ENCODE measurements at regions not wholly inside any gene's neighbourhood (a gene's known extent, or its start where the extent isn't known, plus 50 kb on each side); places are given as distances from the start of the nearest gene placed in this dataset.
A peak's percentile ranks its signal among the peaks of the same experiment; 100 is the strongest.

DNA sequence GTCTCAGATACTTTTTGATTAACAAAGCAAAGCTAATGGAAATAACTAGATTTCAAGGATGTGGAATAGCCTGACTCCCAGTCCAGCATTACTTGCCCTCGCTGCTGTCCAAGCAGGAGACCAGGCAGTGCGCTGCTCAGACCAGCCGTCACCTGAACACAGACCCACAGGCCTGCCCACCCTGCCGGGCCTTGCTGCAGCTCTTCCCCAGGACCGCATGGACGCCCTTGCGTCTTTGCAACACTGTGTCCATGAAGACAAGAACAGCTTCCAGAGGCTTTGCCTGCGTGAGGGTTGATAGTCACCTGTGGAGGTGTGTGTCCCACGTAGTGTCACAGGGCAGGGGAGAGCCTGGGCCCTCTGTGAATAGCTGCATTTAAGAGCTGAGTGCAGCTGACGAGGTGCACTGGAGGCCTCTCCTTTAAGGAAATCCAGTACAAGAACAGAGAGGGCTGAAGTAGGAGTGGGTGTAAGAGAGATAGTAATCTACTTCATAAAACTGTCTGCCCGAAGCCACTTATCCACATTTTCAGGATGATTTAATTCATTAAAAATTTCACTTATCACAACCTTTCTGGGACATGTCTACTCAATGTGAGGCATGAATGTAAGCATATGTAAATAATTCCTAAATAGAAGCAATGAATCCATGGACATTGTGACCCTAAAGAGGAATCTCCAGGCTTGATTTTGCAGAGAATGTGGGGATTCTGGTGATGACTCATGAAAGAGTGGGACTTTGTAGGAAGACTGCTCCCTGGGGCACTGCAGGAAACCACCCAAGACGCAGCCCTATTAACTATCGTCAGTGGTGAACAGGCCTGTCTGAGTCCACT lies 176.2 kb upstream of the RAB4A start:
- Histone ChIP-seq H2AFZ (no peak overlapping the region), H4K20me1 (ENCODE audit: insufficient read depth, poor library complexity, severe bottlenecking) (no peaks in the 10 kb centered on the region), H3K4me1 (ENCODE audit: insufficient read depth) (peaks cover 31% of the 10 kb centered on the region), H3K27ac (peak overlapping the region; percentile 73), H3K79me2 (no peaks in the 10 kb centered on the region), H3K9me2 (replicated peaks; ENCODE audit: insufficient read depth) (no peaks in the 10 kb centered on the region), H3K4me3 (no peak overlapping the region), H3K36me3 (replicated peaks; ENCODE audit: insufficient read depth, low read depth) (no peaks in the 10 kb centered on the region), H3K4me2 (peak overlapping the region; percentile 5), H3K27me3 (no peaks in the 10 kb centered on the region), H3K9me3 (ENCODE audit: low read depth) (no peaks in the 10 kb centered on the region)
- peak; percentile 58 for DNase-seq (ENCODE audit: low spot score)
- 63% methylated on average over 13 of the region's 13 CpGs for WGBS (ENCODE audit: low lambda C conversion rate, missing lambda C conversion rate)
- TF ChIP-seq EZH2phosphoT487 (IDR thresholded peaks at IDR 0.05; ENCODE audit: low read depth, severe bottlenecking, unreplicated experiment) (no peak), CTCF (IDR thresholded peaks at IDR 0.05; ENCODE audit: poor library complexity) (no peak), EZH2 (IDR thresholded peaks at IDR 0.05; ENCODE audit: borderline replicate concordance) (no peak)

DNA sequence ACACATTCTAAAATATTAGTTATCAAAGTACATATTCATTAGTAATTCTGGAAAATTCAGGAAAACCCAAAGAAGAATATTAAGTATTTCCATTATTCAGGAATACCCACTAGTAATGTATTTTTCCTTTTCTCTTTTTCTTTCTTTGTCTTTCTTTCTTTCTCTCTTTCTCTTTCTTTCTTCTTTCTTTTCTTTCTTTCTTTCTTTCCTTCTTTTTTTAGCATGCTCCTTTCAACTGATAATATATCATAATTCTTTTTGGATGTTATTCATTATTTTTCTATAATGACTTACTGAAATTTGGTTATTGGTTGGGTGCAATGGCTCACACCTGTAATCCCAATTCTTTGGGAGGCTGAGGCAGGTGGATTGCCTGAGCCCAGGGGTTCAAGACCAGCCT lies 175.6 kb upstream of the RAB4A start:
- DNase-seq (ENCODE audit: low spot score), result no peak
- Histone ChIP-seq H3K9me2 (replicated peaks; ENCODE audit: insufficient read depth) (no peaks in the 10 kb centered on the region), H3K9me3 (ENCODE audit: low read depth) (no peaks in the 10 kb centered on the region), H3K4me1 (ENCODE audit: insufficient read depth) (peaks cover 31% of the 10 kb centered on the region), H2AFZ (no peak overlapping the region), H3K4me2 (no peak overlapping the region), H4K20me1 (ENCODE audit: insufficient read depth, poor library complexity, severe bottlenecking) (no peaks in the 10 kb centered on the region), H3K36me3 (replicated peaks; ENCODE audit: insufficient read depth, low read depth) (no peaks in the 10 kb centered on the region), H3K27ac (peak overlapping the region; percentile 73), H3K27me3 (no peaks in the 10 kb centered on the region), H3K79me2 (no peaks in the 10 kb centered on the region), H3K4me3 (no peak overlapping the region)
- TF ChIP-seq CTCF (IDR thresholded peaks at IDR 0.05; ENCODE audit: poor library complexity) (no peak), EZH2 (IDR thresholded peaks at IDR 0.05; ENCODE audit: borderline replicate concordance) (no peak), EZH2phosphoT487 (IDR thresholded peaks at IDR 0.05; ENCODE audit: low read depth, severe bottlenecking, unreplicated experiment) (no peak)

DNA sequence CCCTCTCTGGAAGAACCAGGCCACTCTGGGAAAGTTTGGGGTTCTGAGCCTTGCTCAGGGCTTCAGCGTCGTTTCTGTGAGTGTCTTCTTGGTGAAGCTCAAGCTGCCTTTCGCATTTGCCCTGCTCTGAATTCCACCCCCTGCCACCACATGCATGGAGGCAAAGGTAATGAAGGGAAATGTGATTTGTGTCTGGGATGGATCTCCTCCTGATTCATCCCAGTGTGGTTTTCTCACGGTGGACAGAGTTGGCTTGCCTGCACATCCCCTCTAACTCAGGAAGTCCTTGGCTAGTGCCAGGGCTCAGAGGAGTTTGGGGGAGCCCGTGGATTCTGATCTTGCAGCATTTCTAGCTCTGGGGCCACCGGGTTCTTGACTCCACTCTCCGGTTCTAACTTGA lies 173.6 kb upstream of the RAB4A start:
- H3K36me3 ChIP-seq (replicated peaks; ENCODE audit: insufficient read depth, low read depth), result no peaks in the 10 kb centered on the region
- DNase-seq (ENCODE audit: low spot score), result no peak
- no peak for TF ChIP-seq CTCF (IDR thresholded peaks at IDR 0.05; ENCODE audit: poor library complexity)
- no peak for TF ChIP-seq EZH2phosphoT487 (IDR thresholded peaks at IDR 0.05; ENCODE audit: low read depth, severe bottlenecking, unreplicated experiment)
- TF ChIP-seq EZH2 (IDR thresholded peaks at IDR 0.05; ENCODE audit: borderline replicate concordance), result no peak
- no peaks in the 10 kb centered on the region for H3K79me2 ChIP-seq
- no peaks in the 10 kb centered on the region for H3K27me3 ChIP-seq
- no peaks in the 10 kb centered on the region for H3K9me2 ChIP-seq (replicated peaks; ENCODE audit: insufficient read depth)
- no peaks in the 10 kb centered on the region for H3K9me3 ChIP-seq (ENCODE audit: low read depth)
- 90% methylated on average over 7 of the region's 7 CpGs for WGBS (ENCODE audit: low lambda C conversion rate, missing lambda C conversion rate)
- peaks cover 31% of the 10 kb centered on the region for H3K4me1 ChIP-seq (ENCODE audit: insufficient read depth)
- H3K4me3 ChIP-seq, result no peak overlapping the region
- no peaks in the 10 kb centered on the region for H4K20me1 ChIP-seq (ENCODE audit: insufficient read depth, poor library complexity, severe bottlenecking)
- no peak overlapping the region for H3K27ac ChIP-seq
- H2AFZ ChIP-seq, result no peak overlapping the region
- no peak overlapping the region for H3K4me2 ChIP-seq

Measured in hepatocyte (in vitro differentiated cells).